ENCODE measurements at regions not wholly inside any gene's neighbourhood (a gene's known extent, or its start where the extent isn't known, plus 50 kb on each side); places are given as distances from the start of the nearest gene placed in this dataset.

GRCh38 chr18:73778032-73778359 is 369.6 kb downstream of the FBXO15 start:
- Mint-ChIP-seq H3K4me1 (ENCODE audit: low read depth, unreplicated experiment) (no peaks in the 10 kb centered on the region), H3K36me3 (ENCODE audit: insufficient read depth, unreplicated experiment) (no peaks in the 10 kb centered on the region), H3K27me3 (ENCODE audit: unreplicated experiment) (no peaks in the 10 kb centered on the region), H3K9me3 (ENCODE audit: low read depth, unreplicated experiment) (no peaks in the 10 kb centered on the region), H3K27ac (ENCODE audit: unreplicated experiment) (no peak overlapping the region), H3K4me3 (ENCODE audit: low read depth, unreplicated experiment) (no peak overlapping the region)
- BruUV-seq (replicated peaks): no TSS peak
- intact Hi-C loops (cut with micrococcal nuclease; ENCODE audit: unreplicated experiment): no loop called here
- CTCF ChIA-PET: no interaction called here
- TF ChIP-seq CTCF (IDR thresholded peaks at IDR 0.05; ENCODE audit: unreplicated experiment): no peak
- DNase-seq: no peak

- BruUV-seq (replicated peaks): no TSS peak
- no peaks in the 10 kb centered on the region for H3K27me3 Mint-ChIP-seq (ENCODE audit: unreplicated experiment)
- intact Hi-C loops (cut with micrococcal nuclease; ENCODE audit: unreplicated experiment): no loop called here
- no peak overlapping the region for H3K27ac Mint-ChIP-seq (ENCODE audit: unreplicated experiment)
- TF ChIP-seq CTCF (IDR thresholded peaks at IDR 0.05; ENCODE audit: unreplicated experiment): no peak
- no peaks in the 10 kb centered on the region for H3K4me1 Mint-ChIP-seq (ENCODE audit: low read depth, unreplicated experiment)
- H3K36me3 Mint-ChIP-seq (ENCODE audit: insufficient read depth, unreplicated experiment): no peaks in the 10 kb centered on the region
- H3K9me3 Mint-ChIP-seq (ENCODE audit: low read depth, unreplicated experiment): no peaks in the 10 kb centered on the region
- DNase-seq: no peak
- no peak overlapping the region for H3K4me3 Mint-ChIP-seq (ENCODE audit: low read depth, unreplicated experiment)
- CTCF ChIA-PET: no interaction called here
These were observed 370.1 kb downstream of the FBXO15 start for GRCh38 chr18:73777356-73778031.

GRCh38 chr18:73774811-73775509 is 372.7 kb downstream of the FBXO15 start:
- H3K4me1 Mint-ChIP-seq (ENCODE audit: low read depth, unreplicated experiment): no peaks in the 10 kb centered on the region
- no peaks in the 10 kb centered on the region for H3K9me3 Mint-ChIP-seq (ENCODE audit: low read depth, unreplicated experiment)
- H3K27me3 Mint-ChIP-seq (ENCODE audit: unreplicated experiment): no peaks in the 10 kb centered on the region
- no TSS peak for BruUV-seq (replicated peaks)
- no peak overlapping the region for H3K4me3 Mint-ChIP-seq (ENCODE audit: low read depth, unreplicated experiment)
- no peaks in the 10 kb centered on the region for H3K36me3 Mint-ChIP-seq (ENCODE audit: insufficient read depth, unreplicated experiment)
- no peak for DNase-seq
- TF ChIP-seq CTCF (IDR thresholded peaks at IDR 0.05; ENCODE audit: unreplicated experiment): no peak
- no peak overlapping the region for H3K27ac Mint-ChIP-seq (ENCODE audit: unreplicated experiment)
- intact Hi-C loops (cut with micrococcal nuclease; ENCODE audit: unreplicated experiment): no loop called here
- CTCF ChIA-PET: no interaction called here

- Mint-ChIP-seq H3K36me3 (ENCODE audit: insufficient read depth, unreplicated experiment) (no peaks in the 10 kb centered on the region), H3K4me3 (ENCODE audit: low read depth, unreplicated experiment) (no peak overlapping the region), H3K9me3 (ENCODE audit: low read depth, unreplicated experiment) (peaks cover 4% of the 10 kb centered on the region), H3K27me3 (ENCODE audit: unreplicated experiment) (no peaks in the 10 kb centered on the region), H3K4me1 (ENCODE audit: low read depth, unreplicated experiment) (no peaks in the 10 kb centered on the region), H3K27ac (ENCODE audit: unreplicated experiment) (no peak overlapping the region)
- intact Hi-C loops (cut with micrococcal nuclease; ENCODE audit: unreplicated experiment): no loop called here
- TF ChIP-seq CTCF (IDR thresholded peaks at IDR 0.05; ENCODE audit: unreplicated experiment): no peak
- CTCF ChIA-PET: interaction anchor here (0.9 kb wide), 1 partner anchor 632 kb away, joined by 3 read pairs; no protein-coding TSS in a partner anchor
- no TSS peak for BruUV-seq (replicated peaks)
- DNase-seq: peak; percentile 21
These were observed 379.6 kb downstream of the FBXO15 start for GRCh38 chr18:73768043-73768442.

All from Calu3 (cell line).